HTR-8/SVneo (cell line): ENCODE measurements at regions not wholly inside any gene's neighbourhood (a gene's known extent, or its start where the extent isn't known, plus 50 kb on each side); places are given as distances from the start of the nearest gene placed in this dataset.
A peak's percentile ranks its signal among the peaks of the same experiment; 100 is the strongest.

Source experiments
- DNase-seq: peaks from one replicate; pipeline ENCODE4 v3.0.0; 2011; ENCODE audit warnings: low spot score, mixed read lengths; ENCODE audit not compliant: insufficient read length
- FAIRE-seq: peaks from 2 replicates; lab custom pipeline; 2011; peaks lifted over from hg19 to GRCh38; lab: Jason Lieb, UNC

- DNase-seq (no peak), FAIRE-seq (no peak)
These were observed 291.4 kb downstream of the TLE4 start for GRCh38 chr9:79862921-79863890.

- DNase-seq (no peak), FAIRE-seq (no peak)
These were observed 286.7 kb downstream of the TLE4 start for GRCh38 chr9:79858508-79858907.

- DNase-seq (no peak), FAIRE-seq (no peak)
These were observed 285.4 kb downstream of the TLE4 start for GRCh38 chr9:79857188-79857587.

GRCh38 chr9:79847074-79847473, 275.3 kb downstream of the TLE4 start:
- FAIRE-seq = no peak
- DNase-seq = no peak

- DNase-seq = no peak
- FAIRE-seq = no peak
These were observed 258.0 kb downstream of the TLE4 start for GRCh38 chr9:79829566-79830302.

- DNase-seq (no peak), FAIRE-seq (no peak)
These were observed 252.5 kb downstream of the TLE4 start for GRCh38 chr9:79824265-79824664.

- DNase-seq (no peak), FAIRE-seq (no peak)
These were observed 245.8 kb downstream of the TLE4 start for GRCh38 chr9:79817438-79818004.

- FAIRE-seq = no peak
- DNase-seq = no peak
These were observed 241.5 kb downstream of the TLE4 start for GRCh38 chr9:79813258-79813638.

GRCh38 chr9:79812507-79813257, 240.9 kb downstream of the TLE4 start:
- FAIRE-seq (no peak), DNase-seq (no peak)

GRCh38 chr9:79812099-79812498, 240.3 kb downstream of the TLE4 start:
- DNase-seq = no peak
- FAIRE-seq = no peak

GRCh38 chr9:79809931-79810330, 238.2 kb downstream of the TLE4 start:
- FAIRE-seq = no peak
- peak; percentile 64 for DNase-seq

GRCh38 chr9:79809316-79809876, 237.6 kb downstream of the TLE4 start:
- DNase-seq = no peak
- no peak for FAIRE-seq

- no peak for DNase-seq
- FAIRE-seq = no peak
These were observed 236.2 kb downstream of the TLE4 start for GRCh38 chr9:79807971-79808370.

GRCh38 chr9:79806086-79806485, 234.3 kb downstream of the TLE4 start:
- FAIRE-seq (no peak), DNase-seq (no peak)

- no peak for FAIRE-seq
- no peak for DNase-seq
These were observed 229.7 kb downstream of the TLE4 start for GRCh38 chr9:79801459-79801858.

- DNase-seq (no peak), FAIRE-seq (no peak)
These were observed 228.8 kb downstream of the TLE4 start for GRCh38 chr9:79800578-79800977.

- DNase-seq (no peak), FAIRE-seq (no peak)
These were observed 228.0 kb downstream of the TLE4 start for GRCh38 chr9:79799691-79800335.

- DNase-seq (no peak), FAIRE-seq (no peak)
These were observed 226.7 kb downstream of the TLE4 start for GRCh38 chr9:79798450-79798849.

- no peak for DNase-seq
- no peak for FAIRE-seq
These were observed 224.6 kb downstream of the TLE4 start for GRCh38 chr9:79796411-79796810.
